GM12878 (cell line): ENCODE measurements at regions not wholly inside any gene's neighbourhood (a gene's known extent, or its start where the extent isn't known, plus 50 kb on each side); places are given as distances from the start of the nearest gene placed in this dataset.

Source experiments
- ATAC-seq: fragments of 200-7000 bp; cut with Tn5 transposase; 3 replicates; pipeline ENCODE4 v1.9.1; 2020; ENCODE audit warnings: mild to moderate bottlenecking, moderate library complexity
- BruUV-seq: library from RNA; stranded (reverse); fragments of 400-500 nt; replicated peaks from 2 replicates; lab custom pipeline; 2021; lab: Mats Ljungman, UMichigan
- CTCF ChIA-PET: fragments of 300-600 bp; sonication (Branson Sonifier 250); formaldehyde crosslinking; extraction: SDS; loops from one replicate; lab custom pipeline; 2021; ENCODE audit warnings: inconsistent platforms; lab: Yijun Ruan, JAX
- POLR2A ChIA-PET: fragments of 350-600 bp; formaldehyde crosslinking; extraction: SDS; loops from one replicate; lab custom pipeline; 2021; ENCODE audit warnings: inconsistent platforms; lab: Charles Lee
- RAD21 ChIA-PET: fragments of 300-600 bp; sonication (Branson Sonifier 250); formaldehyde crosslinking; loops from one replicate; lab custom pipeline; 2023; ENCODE audit warnings: antibody characterized with exemption; ENCODE audit not compliant: unreplicated experiment; lab: Charles Lee
- SMC1A ChIA-PET: fragments of 300-600 bp; sonication (Branson Sonifier 250); formaldehyde crosslinking; loops from one replicate; lab custom pipeline; 2023; ENCODE audit not compliant: unreplicated experiment, uncharacterized antibody; lab: Charles Lee
- DNase-seq: peaks from one replicate; pipeline ENCODE4 v3.0.0-alpha.2; 2011; ENCODE audit warnings: low read depth, low spot score
- FAIRE-seq: peaks from 3 replicates; lab custom pipeline; 2011; peaks lifted over from hg19 to GRCh38; lab: Jason Lieb, UNC
- H2AFZ ChIP-seq: 2 replicates; pipeline ENCODE4 v1.6.0; 2011; ENCODE audit warnings: low read depth, low read length, control low read depth; ENCODE audit not compliant: control insufficient read depth
- H3K27ac ChIP-seq: 2 replicates; pipeline ENCODE4 v1.5.1; 2011; ENCODE audit warnings: control low read depth; ENCODE audit not compliant: control insufficient read depth, insufficient read depth
- H3K27me3 ChIP-seq, 2 experiments: replicated peaks in 1 of 2; 2 replicates each; pipeline versions ENCODE4 v1.6.0 to v1.6.1; 2011; ENCODE audit warnings: low read length in 1 of 2; ENCODE audit not compliant: control insufficient read depth in 2 of 2, insufficient read depth in 2 of 2
- H3K36me3 ChIP-seq, 2 experiments: 2 replicates each; pipeline ENCODE4 v1.5.1; 2011; ENCODE audit warnings: low read length in 1 of 2; ENCODE audit not compliant: control insufficient read depth in 2 of 2, insufficient read depth in 2 of 2
- H3K4me1 ChIP-seq: 2 replicates; pipeline ENCODE4 v1.6.1; 2011; ENCODE audit warnings: mild to moderate bottlenecking, low read length, moderate library complexity, mixed read lengths; ENCODE audit not compliant: control insufficient read depth, insufficient read depth
- H3K4me2 ChIP-seq: 2 replicates; pipeline ENCODE4 v1.6.0; 2011; ENCODE audit warnings: control low read depth; ENCODE audit not compliant: control insufficient read depth, insufficient read depth
- H3K4me3 ChIP-seq: fragments of 200-600 bp; sonication (generic); 2 replicates; pipeline ENCODE4 v1.5.1; 2016
- H3K79me2 ChIP-seq: 2 replicates; pipeline ENCODE4 v1.6.0; 2011; ENCODE audit warnings: low read length; ENCODE audit not compliant: control insufficient read depth, insufficient read depth
- H3K9ac ChIP-seq: 2 replicates; pipeline ENCODE4 v1.8.0; 2011; ENCODE audit warnings: low read length, control low read depth, mixed read lengths; ENCODE audit not compliant: control insufficient read depth, insufficient read depth
- H3K9me3 ChIP-seq: replicated peaks from 3 replicates; pipeline ENCODE4 v1.5.1; 2011; ENCODE audit warnings: mild to moderate bottlenecking, low read length; ENCODE audit not compliant: control insufficient read depth, insufficient read depth
- H4K20me1 ChIP-seq: 2 replicates; pipeline ENCODE4 v1.6.0; 2011; ENCODE audit not compliant: control insufficient read depth, insufficient read depth
- BRCA1 ChIP-seq: IDR thresholded peaks from 2 replicates; pipeline ENCODE4 v1.6.1; 2011; ENCODE audit warnings: low read depth, low read length, improper control_type of control experiment
- CEBPB ChIP-seq, 2 experiments: fragments of 150-350 bp in 1 of 2; IDR thresholded peaks; 2 replicates each; pipeline ENCODE4 v1.6.1; 2012 to 2014; ENCODE audit warnings: low read depth in 2 of 2, low read length in 2 of 2, borderline replicate concordance in 1 of 2, inconsistent platforms in 1 of 2
- FOS ChIP-seq: IDR thresholded peaks from 3 replicates; pipeline ENCODE4 v1.6.1; 2011; ENCODE audit warnings: borderline replicate concordance; ENCODE audit not compliant: insufficient read length; ENCODE audit errors: extremely low read depth
- MYC ChIP-seq: IDR thresholded peaks from 2 replicates; pipeline ENCODE4 v1.6.1; 2011; ENCODE audit warnings: mild to moderate bottlenecking, low read length, moderate library complexity, inconsistent platforms; ENCODE audit not compliant: insufficient read depth, insufficient replicate concordance, insufficient read length, severe bottlenecking
- POLR2AphosphoS2 ChIP-seq: IDR thresholded peaks from 2 replicates; pipeline ENCODE4 v1.6.1; 2011; ENCODE audit warnings: low read depth, mild to moderate bottlenecking, low read length, improper control_type of control experiment, moderate library complexity
- SMC3 ChIP-seq: IDR thresholded peaks from 2 replicates; pipeline ENCODE4 v1.6.1; 2011; ENCODE audit warnings: low read length, improper control_type of control experiment, borderline replicate concordance
- STAT3 ChIP-seq: IDR thresholded peaks from 2 replicates; pipeline ENCODE4 v1.6.1; 2011; ENCODE audit warnings: low read depth, low read length, improper control_type of control experiment
- WGBS: methylation state at CpG from one replicate; pipeline ENCODE4 v1.1.6; 2016; ENCODE audit warnings: low lambda C conversion rate; ENCODE audit not compliant: insufficient replicate concordance, insufficient coverage; ENCODE audit errors: missing lambda C conversion rate; 5-methylcytosine and 5-hydroxymethylcytosine counted together
- in situ Hi-C: fragments of 300-500 bp; cut with MboI; formaldehyde crosslinking; loops from 9 replicates; pipeline ENCODE4 v1.14.3; 2018; ENCODE audit warnings: mixed read lengths
- intact Hi-C: fragments of 100-400 bp; cut with micrococcal nuclease; formaldehyde crosslinking; loops from one replicate; pipeline ENCODE4 v1.14.2; 2022; ENCODE audit not compliant: unreplicated experiment
- TF ChIP-seq, protein P1 (sequence below): IDR thresholded peaks from 2 replicates; pipeline ENCODE4 v1.6.1; 2012; ENCODE audit warnings: mild to moderate bottlenecking, low read depth, low read length
- TF ChIP-seq, protein P2 (sequence below): IDR thresholded peaks from 2 replicates; pipeline ENCODE4 v1.6.1; 2011; ENCODE audit warnings: borderline replicate concordance, low read depth, mild to moderate bottlenecking, moderate library complexity, low read length; ENCODE audit not compliant: insufficient read depth, poor library complexity, severe bottlenecking
- TF ChIP-seq, protein P3 (sequence below): fragments of 450-650 bp; IDR thresholded peaks from 2 replicates; pipeline ENCODE4 v1.6.1; 2018; ENCODE audit warnings: borderline replicate concordance, mild to moderate bottlenecking; ENCODE audit not compliant: partially characterized antibody

DNA sequence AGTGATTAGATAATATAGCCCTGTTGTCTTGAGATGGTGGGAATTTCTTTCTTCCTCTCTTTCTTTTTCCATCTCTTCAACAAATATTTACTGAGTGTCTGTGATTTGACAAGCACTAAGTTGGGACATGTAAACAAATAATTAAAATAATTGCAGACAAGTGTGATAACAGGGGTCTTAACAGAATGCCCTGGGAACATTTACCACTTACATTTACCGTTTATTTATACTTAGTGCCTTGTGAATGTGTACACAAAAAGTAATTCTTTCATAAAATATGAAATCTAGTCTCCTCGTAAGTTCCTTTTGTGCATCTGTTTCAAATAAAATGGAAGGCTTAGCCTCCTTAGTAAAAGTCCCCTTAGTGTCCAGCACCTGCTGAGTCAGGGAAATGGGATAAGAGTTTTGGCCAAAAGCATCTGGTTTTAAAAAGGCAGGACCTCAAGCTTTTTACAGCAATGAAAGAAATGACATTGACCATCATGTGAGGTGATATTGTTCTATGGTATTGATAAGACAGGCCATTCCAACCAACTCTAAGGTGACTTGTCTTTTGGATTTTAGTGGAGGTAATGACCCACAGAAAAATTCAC is 188.2 kb downstream of the HS3ST3B1 start:
- H3K27me3 ChIP-seq, result no peaks in the 10 kb centered on the region
- intact Hi-C loops (no loop called here), in situ Hi-C loops (no loop called here)
- POLR2A ChIA-PET, result no interaction called here
- H4K20me1 ChIP-seq, result no peaks in the 10 kb centered on the region
- SMC1A ChIA-PET, result no interaction called here
- no peak overlapping the region for H3K4me3 ChIP-seq
- FAIRE-seq, result no peak
- CTCF ChIA-PET, result no interaction called here
- no peaks in the 10 kb centered on the region for H3K9me3 ChIP-seq
- H3K4me2 ChIP-seq, result no peak overlapping the region
- WGBS, result 0% methylated on average over 2 of the region's 2 CpGs
- no peak overlapping the region for H3K9ac ChIP-seq
- H3K36me3 ChIP-seq, result no peaks in the 10 kb centered on the region
- BruUV-seq, result no TSS peak
- ATAC-seq, result no peak
- no peaks in the 10 kb centered on the region for H3K4me1 ChIP-seq
- RAD21 ChIA-PET, result no interaction called here
- H2AFZ ChIP-seq, result no peak overlapping the region
- TF ChIP-seq, protein P1, sequence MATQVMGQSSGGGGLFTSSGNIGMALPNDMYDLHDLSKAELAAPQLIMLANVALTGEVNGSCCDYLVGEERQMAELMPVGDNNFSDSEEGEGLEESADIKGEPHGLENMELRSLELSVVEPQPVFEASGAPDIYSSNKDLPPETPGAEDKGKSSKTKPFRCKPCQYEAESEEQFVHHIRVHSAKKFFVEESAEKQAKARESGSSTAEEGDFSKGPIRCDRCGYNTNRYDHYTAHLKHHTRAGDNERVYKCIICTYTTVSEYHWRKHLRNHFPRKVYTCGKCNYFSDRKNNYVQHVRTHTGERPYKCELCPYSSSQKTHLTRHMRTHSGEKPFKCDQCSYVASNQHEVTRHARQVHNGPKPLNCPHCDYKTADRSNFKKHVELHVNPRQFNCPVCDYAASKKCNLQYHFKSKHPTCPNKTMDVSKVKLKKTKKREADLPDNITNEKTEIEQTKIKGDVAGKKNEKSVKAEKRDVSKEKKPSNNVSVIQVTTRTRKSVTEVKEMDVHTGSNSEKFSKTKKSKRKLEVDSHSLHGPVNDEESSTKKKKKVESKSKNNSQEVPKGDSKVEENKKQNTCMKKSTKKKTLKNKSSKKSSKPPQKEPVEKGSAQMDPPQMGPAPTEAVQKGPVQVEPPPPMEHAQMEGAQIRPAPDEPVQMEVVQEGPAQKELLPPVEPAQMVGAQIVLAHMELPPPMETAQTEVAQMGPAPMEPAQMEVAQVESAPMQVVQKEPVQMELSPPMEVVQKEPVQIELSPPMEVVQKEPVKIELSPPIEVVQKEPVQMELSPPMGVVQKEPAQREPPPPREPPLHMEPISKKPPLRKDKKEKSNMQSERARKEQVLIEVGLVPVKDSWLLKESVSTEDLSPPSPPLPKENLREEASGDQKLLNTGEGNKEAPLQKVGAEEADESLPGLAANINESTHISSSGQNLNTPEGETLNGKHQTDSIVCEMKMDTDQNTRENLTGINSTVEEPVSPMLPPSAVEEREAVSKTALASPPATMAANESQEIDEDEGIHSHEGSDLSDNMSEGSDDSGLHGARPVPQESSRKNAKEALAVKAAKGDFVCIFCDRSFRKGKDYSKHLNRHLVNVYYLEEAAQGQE, result no peak
- TF ChIP-seq BRCA1, result no peak
- TF ChIP-seq, protein P2, sequence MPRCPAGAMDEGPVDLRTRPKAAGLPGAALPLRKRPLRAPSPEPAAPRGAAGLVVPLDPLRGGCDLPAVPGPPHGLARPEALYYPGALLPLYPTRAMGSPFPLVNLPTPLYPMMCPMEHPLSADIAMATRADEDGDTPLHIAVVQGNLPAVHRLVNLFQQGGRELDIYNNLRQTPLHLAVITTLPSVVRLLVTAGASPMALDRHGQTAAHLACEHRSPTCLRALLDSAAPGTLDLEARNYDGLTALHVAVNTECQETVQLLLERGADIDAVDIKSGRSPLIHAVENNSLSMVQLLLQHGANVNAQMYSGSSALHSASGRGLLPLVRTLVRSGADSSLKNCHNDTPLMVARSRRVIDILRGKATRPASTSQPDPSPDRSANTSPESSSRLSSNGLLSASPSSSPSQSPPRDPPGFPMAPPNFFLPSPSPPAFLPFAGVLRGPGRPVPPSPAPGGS, result no peak
- no peak for TF ChIP-seq FOS
- TF ChIP-seq MYC, result no peak
- TF ChIP-seq, protein P3, sequence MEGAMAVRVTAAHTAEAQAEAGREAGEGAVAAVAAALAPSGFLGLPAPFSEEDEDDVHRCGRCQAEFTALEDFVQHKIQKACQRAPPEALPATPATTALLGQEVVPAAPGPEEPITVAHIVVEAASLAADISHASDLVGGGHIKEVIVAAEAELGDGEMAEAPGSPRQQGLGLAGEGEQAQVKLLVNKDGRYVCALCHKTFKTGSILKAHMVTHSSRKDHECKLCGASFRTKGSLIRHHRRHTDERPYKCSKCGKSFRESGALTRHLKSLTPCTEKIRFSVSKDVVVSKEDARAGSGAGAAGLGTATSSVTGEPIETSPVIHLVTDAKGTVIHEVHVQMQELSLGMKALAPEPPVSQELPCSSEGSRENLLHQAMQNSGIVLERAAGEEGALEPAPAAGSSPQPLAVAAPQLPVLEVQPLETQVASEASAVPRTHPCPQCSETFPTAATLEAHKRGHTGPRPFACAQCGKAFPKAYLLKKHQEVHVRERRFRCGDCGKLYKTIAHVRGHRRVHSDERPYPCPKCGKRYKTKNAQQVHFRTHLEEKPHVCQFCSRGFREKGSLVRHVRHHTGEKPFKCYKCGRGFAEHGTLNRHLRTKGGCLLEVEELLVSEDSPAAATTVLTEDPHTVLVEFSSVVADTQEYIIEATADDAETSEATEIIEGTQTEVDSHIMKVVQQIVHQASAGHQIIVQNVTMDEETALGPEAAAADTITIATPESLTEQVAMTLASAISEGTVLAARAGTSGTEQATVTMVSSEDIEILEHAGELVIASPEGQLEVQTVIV, result no peak
- no peak for TF ChIP-seq STAT3
- no peak for TF ChIP-seq POLR2AphosphoS2
- TF ChIP-seq SMC3, result no peak
- TF ChIP-seq CEBPB (IDR thresholded peaks at IDR 0.05; ENCODE audit: borderline replicate concordance in 1 of 2, low read depth in 2 of 2, low read length in 2 of 2), result no peak
- H3K79me2 ChIP-seq, result no peaks in the 10 kb centered on the region
- no peak overlapping the region for H3K27ac ChIP-seq
- no peak for DNase-seq
